Astrocyte of the spinal cord (primary cell): ENCODE measurements at regions not wholly inside any gene's neighbourhood (a gene's known extent, or its start where the extent isn't known, plus 50 kb on each side); places are given as distances from the start of the nearest gene placed in this dataset.
A peak's percentile ranks its signal among the peaks of the same experiment; 100 is the strongest.

ENCODE experiments used
- DNase-seq: peaks from one replicate; pipeline ENCODE4 v3.0.0; 2011; ENCODE audit warnings: low read depth, low spot score
- H3K4me3 ChIP-seq: 2 replicates; pipeline ENCODE4 v1.5.1; 2011; ENCODE audit warnings: low read depth, mild to moderate bottlenecking, low read length, moderate library complexity
- in situ Hi-C: cut with HindIII; loops from 2 replicates; pipeline ENCODE4 v1.10.0; 2017; ENCODE audit warnings: low sequenced_read_pairs
- TF ChIP-seq, protein P1 (sequence below): IDR thresholded peaks from 2 replicates; pipeline ENCODE4 v1.5.1; 2012; ENCODE audit warnings: low read depth, mild to moderate bottlenecking, low read length, inconsistent platforms

- DNase-seq, result peak; percentile 6
- TF ChIP-seq, protein P1, sequence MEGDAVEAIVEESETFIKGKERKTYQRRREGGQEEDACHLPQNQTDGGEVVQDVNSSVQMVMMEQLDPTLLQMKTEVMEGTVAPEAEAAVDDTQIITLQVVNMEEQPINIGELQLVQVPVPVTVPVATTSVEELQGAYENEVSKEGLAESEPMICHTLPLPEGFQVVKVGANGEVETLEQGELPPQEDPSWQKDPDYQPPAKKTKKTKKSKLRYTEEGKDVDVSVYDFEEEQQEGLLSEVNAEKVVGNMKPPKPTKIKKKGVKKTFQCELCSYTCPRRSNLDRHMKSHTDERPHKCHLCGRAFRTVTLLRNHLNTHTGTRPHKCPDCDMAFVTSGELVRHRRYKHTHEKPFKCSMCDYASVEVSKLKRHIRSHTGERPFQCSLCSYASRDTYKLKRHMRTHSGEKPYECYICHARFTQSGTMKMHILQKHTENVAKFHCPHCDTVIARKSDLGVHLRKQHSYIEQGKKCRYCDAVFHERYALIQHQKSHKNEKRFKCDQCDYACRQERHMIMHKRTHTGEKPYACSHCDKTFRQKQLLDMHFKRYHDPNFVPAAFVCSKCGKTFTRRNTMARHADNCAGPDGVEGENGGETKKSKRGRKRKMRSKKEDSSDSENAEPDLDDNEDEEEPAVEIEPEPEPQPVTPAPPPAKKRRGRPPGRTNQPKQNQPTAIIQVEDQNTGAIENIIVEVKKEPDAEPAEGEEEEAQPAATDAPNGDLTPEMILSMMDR, result peak; percentile 66
- in situ Hi-C loops, result no loop called here
- H3K4me3 ChIP-seq, result no peak overlapping the region
Measured at GRCh38 chr2:88831792-88832248, 140.3 kb downstream of the RPIA start.

DNA sequence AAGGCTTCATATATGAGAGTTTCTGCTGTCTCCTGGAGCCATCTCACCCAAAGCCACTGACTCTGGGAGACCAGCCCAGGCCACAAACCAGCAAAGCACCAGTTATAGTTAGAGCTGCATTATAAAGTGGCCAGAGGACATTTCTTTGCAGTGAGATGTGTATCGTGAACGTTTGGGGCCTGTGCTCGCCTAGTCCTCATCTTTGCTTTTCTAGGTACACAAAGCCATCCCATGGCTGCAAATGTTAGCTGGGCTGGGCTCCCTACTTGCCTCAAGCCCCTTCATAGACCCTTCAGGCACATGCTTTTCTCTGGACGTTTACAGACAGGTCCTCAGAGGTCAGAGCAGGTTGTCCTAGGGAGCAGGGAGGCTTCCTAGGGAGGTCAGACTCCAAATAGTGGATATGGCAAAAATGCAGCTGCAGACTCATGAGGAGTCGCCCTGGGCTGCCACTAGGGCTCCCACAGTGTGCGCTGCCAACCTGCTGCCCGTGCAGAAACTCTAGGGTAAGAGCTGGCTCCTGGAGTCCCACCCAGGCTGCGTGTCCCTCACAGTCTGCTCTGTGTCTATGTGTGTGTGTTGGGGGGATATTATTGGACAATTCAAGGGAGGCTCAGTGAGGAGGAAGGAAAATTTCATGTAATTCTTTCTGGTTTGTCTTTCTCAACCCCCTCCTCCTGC, 141.0 kb downstream of the RPIA start:
- in situ Hi-C loops, result no loop called here
- TF ChIP-seq, protein P1, result no peak
- no peak overlapping the region for H3K4me3 ChIP-seq
- DNase-seq, result no peak

DNA sequence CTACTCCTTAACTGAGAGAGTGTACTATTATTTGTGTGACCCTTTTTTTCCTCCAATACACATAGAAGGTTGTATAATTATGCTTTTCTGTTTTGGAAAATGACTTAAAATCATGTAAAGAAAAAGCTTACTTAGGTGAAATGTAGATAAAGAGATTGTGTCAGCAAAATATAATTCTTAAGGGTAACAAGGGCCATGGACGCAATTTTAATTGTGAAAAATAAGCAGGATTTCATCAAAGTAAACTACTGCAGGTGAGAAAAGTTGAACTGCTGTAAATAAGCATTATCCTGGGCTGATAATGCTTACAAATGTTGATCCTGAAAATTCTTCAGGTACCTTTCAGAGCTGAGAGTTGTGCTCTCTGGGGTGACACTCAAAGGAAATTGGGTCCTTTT, 141.5 kb downstream of the RPIA start:
- DNase-seq, result no peak
- in situ Hi-C loops, result no loop called here
- H3K4me3 ChIP-seq, result no peak overlapping the region
- TF ChIP-seq, protein P1, result no peak

DNA sequence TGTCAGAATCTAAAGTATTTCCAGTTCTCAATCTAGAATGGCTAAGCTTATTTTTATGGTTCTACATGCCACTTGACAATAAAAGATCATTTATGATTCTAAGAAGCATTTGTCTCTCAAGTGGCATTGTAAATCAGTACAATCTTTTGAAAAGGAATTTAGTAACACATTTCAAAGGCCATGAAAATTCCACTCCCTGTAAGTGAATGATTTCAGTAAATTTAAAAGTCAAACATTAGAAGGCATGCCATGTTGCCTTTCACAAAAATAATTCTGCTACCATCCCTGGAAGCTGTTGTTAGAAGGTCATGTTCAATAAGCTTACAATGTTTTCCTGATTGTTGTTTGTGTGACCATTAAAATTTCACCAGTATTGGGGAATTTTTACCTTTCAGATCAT, 142.9 kb downstream of the RPIA start:
- H3K4me3 ChIP-seq, result no peak overlapping the region
- in situ Hi-C loops, result no loop called here
- DNase-seq, result no peak
- TF ChIP-seq, protein P1, result no peak

DNA sequence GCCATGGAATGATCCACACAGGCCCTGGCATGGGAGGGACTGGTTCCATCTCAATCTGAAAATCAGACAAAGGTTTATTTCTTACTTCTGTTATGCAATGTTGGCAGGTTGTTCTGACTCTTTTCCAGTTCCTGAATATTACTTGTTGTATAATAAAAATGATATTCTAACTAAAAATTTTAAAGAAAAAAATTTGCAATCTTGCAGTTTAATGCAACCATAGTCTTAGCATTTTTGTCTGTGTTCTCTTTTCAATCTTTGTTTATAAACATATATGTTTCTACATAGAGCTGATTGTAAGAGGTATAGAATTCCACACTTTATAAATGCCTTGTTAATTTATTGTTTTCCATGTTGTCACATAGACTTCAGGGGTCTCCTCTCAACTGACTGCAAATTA, 143.4 kb downstream of the RPIA start:
- DNase-seq, result no peak
- no peak overlapping the region for H3K4me3 ChIP-seq
- TF ChIP-seq, protein P1, result no peak
- in situ Hi-C loops, result no loop called here

DNA sequence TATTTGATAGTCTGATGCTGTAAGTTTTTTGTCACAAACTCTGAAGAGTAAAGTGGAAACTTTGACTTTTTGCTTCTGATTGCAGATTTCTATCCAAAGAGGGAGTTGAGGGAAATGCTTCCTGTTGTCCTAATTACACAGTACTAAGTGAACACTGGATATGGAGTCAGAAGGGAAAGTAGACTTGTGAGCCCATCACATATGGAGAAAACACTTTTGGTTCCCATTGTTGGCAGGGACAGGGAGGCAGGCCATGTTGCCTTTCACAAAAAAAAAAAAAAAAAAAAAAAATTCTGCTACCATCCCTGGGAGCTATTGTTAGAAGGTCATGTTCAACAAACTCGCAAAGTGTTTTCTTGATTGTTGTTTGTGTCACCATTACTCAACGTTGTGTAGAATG, 144.3 kb downstream of the RPIA start:
- in situ Hi-C loops, result no loop called here
- DNase-seq, result no peak
- no peak overlapping the region for H3K4me3 ChIP-seq
- TF ChIP-seq, protein P1, result no peak
